ENCODE measurements at regions not wholly inside any gene's neighbourhood (a gene's known extent, or its start where the extent isn't known, plus 50 kb on each side); places are given as distances from the start of the nearest gene placed in this dataset.

GRCh38 chr4:82071951-82072350 is 301.8 kb downstream of the HNRNPD start:
- DNase-seq (ENCODE audit: low read depth, low spot score) (no peak), FAIRE-seq (no peak), ATAC-seq (no peak)
- Histone ChIP-seq H4K20me1 (ENCODE audit: control insufficient read depth, insufficient read depth) (no peaks in the 10 kb centered on the region), H3K27ac (ENCODE audit: control insufficient read depth, insufficient read depth) (no peak overlapping the region), H3K9ac (ENCODE audit: control insufficient read depth, insufficient read depth, low read length) (no peak overlapping the region), H3K4me3 (no peak overlapping the region), H3K79me2 (ENCODE audit: control insufficient read depth, insufficient read depth, low read length) (no peaks in the 10 kb centered on the region), H3K27me3 (replicated peaks in 1 of 2; ENCODE audit: control insufficient read depth in 2 of 2, insufficient read depth in 2 of 2, low read length in 1 of 2) (no peaks in the 10 kb centered on the region; a peak in 1 of 4 replicates), H3K36me3 (ENCODE audit: control insufficient read depth in 2 of 2, insufficient read depth in 2 of 2, low read length in 1 of 2) (no peaks in the 10 kb centered on the region), H3K9me3 (replicated peaks; ENCODE audit: control insufficient read depth, insufficient read depth, low read length) (no peaks in the 10 kb centered on the region), H3K4me1 (ENCODE audit: control insufficient read depth, insufficient read depth, low read length) (no peaks in the 10 kb centered on the region), H3K4me2 (ENCODE audit: control insufficient read depth, insufficient read depth) (no peak overlapping the region), H2AFZ (ENCODE audit: control insufficient read depth, low read depth, low read length) (no peak overlapping the region)
- no peak for TF ChIP-seq NR2C2 (IDR thresholded peaks at IDR 0.05; ENCODE audit: borderline replicate concordance, control insufficient read depth, insufficient read length, low read depth)
- no peak for TF ChIP-seq ZBTB33 (IDR thresholded peaks at IDR 0.05)
- TF ChIP-seq CBFB (IDR thresholded peaks at IDR 0.05; ENCODE audit: low read depth), result no peak
- TF ChIP-seq CHD2 (IDR thresholded peaks at IDR 0.05; ENCODE audit: borderline replicate concordance, low read depth, low read length), result no peak
- TF ChIP-seq ESRRA (IDR thresholded peaks at IDR 0.05; ENCODE audit: low read length), result no peak
- TF ChIP-seq TBL1XR1 (IDR thresholded peaks at IDR 0.05; ENCODE audit: low read depth, low read length), result no peak
- no peak for TF ChIP-seq DPF2 (IDR thresholded peaks at IDR 0.05)
- no peak for TF ChIP-seq FOXK2 (IDR thresholded peaks at IDR 0.05)
- no peak for TF ChIP-seq MEF2B (IDR thresholded peaks at IDR 0.05; ENCODE audit: partially characterized antibody, poor library complexity, severe bottlenecking)
- no peak for TF ChIP-seq ZBED1 (IDR thresholded peaks at IDR 0.05; ENCODE audit: borderline replicate concordance)
- TF ChIP-seq NFYB (IDR thresholded peaks at IDR 0.05; ENCODE audit: insufficient read depth, low read depth, low read length), result no peak
- no peak for TF ChIP-seq MTA3 (IDR thresholded peaks at IDR 0.05; ENCODE audit: borderline replicate concordance, low read length)
- no peak for TF ChIP-seq ZNF622 (IDR thresholded peaks at IDR 0.05)
- no peak for TF ChIP-seq KAT2A (conservative IDR thresholded peaks at IDR 0.05; ENCODE audit: control insufficient read depth, low read depth, low read length)
- TF ChIP-seq RAD21 (IDR thresholded peaks at IDR 0.05; ENCODE audit: insufficient read depth, low read depth, low read length), result no peak
- TF ChIP-seq RCOR1 (conservative IDR thresholded peaks at IDR 0.05; ENCODE audit: low read depth, low read length), result no peak
- TF ChIP-seq IKZF1 (conservative IDR thresholded peaks at IDR 0.05), result no peak
- TF ChIP-seq CREM (IDR thresholded peaks at IDR 0.05; ENCODE audit: low read depth), result no peak
- no peak for TF ChIP-seq NFIC (IDR thresholded peaks at IDR 0.05; ENCODE audit: low read depth, low read length)
- no peak for TF ChIP-seq ZNF24 (IDR thresholded peaks at IDR 0.05)
- in situ Hi-C loops (cut with MboI) (no loop called here), intact Hi-C loops (cut with micrococcal nuclease; ENCODE audit: unreplicated experiment) (no loop called here)
- ChIA-PET RAD21 (ENCODE audit: unreplicated experiment) (no interaction called here), POLR2A (no interaction called here), SMC1A (ENCODE audit: uncharacterized antibody, unreplicated experiment) (no interaction called here), CTCF (no interaction called here)
- BruUV-seq (replicated peaks), result no TSS peak

Measured in GM12878 (cell line).